GM13977 (cell line): ENCODE measurements at regions not wholly inside any gene's neighbourhood (a gene's known extent, or its start where the extent isn't known, plus 50 kb on each side); places are given as distances from the start of the nearest gene placed in this dataset.
"Not testable (repeated sequence)": the region's sequence is repeated elsewhere in the genome, so short reads cannot be mapped to it uniquely, and the experiment has no call there.

Experiments used
- DNase-seq: peaks from one replicate; pipeline ENCODE4 v3.0.0; 2012; ENCODE audit warnings: low spot score
- in situ Hi-C: fragments of 300-500 bp; cut with MboI; formaldehyde crosslinking; loops from one replicate; pipeline ENCODE4 v1.12.0; 2022; ENCODE audit warnings: low sequenced_read_pairs, low pct_unique_long_range_greater_than_20kb, mixed read lengths, inconsistent platforms; ENCODE audit not compliant: unreplicated experiment
- TF ChIP-seq, protein P1 (sequence below): IDR thresholded peaks from 2 replicates; pipeline ENCODE4 v1.5.1; 2012; ENCODE audit warnings: mild to moderate bottlenecking, control low read depth; ENCODE audit not compliant: insufficient read depth; ENCODE audit errors: extremely low read depth, missing control alignments

DNA sequence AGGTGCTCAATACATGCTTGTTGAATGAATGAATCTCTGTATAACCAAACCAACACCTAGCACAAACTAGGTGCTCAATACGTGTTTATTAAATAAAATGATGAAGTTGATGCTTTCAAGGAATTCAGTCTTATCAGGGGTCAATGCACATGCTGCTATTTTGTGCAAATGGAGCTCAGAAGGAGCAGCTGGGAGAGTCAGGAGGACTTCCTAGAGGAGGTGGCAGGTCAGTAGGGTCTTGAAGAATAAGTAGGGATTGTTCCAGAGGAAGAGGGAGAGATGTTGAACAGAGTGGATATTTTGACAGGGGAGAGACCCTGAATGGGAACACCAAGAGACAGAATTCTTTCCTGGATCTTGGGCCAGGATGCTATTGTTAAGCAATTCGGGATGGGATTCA lies 92.7 kb upstream of the LHX1 start:
- DNase-seq, result no peak
- TF ChIP-seq, protein P1, sequence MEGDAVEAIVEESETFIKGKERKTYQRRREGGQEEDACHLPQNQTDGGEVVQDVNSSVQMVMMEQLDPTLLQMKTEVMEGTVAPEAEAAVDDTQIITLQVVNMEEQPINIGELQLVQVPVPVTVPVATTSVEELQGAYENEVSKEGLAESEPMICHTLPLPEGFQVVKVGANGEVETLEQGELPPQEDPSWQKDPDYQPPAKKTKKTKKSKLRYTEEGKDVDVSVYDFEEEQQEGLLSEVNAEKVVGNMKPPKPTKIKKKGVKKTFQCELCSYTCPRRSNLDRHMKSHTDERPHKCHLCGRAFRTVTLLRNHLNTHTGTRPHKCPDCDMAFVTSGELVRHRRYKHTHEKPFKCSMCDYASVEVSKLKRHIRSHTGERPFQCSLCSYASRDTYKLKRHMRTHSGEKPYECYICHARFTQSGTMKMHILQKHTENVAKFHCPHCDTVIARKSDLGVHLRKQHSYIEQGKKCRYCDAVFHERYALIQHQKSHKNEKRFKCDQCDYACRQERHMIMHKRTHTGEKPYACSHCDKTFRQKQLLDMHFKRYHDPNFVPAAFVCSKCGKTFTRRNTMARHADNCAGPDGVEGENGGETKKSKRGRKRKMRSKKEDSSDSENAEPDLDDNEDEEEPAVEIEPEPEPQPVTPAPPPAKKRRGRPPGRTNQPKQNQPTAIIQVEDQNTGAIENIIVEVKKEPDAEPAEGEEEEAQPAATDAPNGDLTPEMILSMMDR, result no peak
- in situ Hi-C loops, result no loop called here

DNA sequence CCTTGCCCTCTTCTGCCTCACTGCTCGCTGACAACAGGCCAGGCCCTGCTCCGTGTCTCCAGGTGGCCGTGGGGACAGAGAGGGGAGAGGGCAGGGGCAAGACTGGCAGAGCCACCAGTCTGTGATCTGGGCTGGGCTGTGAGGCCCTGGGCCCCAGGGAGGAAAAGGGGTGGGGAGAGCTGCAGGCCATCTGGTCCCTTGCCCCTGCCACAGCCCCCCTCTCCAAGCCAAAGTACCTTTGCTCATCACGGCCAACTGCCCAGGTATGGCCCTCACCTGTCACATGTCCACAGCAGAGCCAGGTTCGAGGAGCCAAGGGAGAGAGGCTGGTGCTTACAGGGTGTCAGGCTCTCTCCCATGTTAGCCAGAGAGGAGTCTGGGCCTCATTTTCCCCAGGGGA lies 91.4 kb upstream of the LHX1 start:
- TF ChIP-seq, protein P1, result no peak
- in situ Hi-C loops, result no loop called here

GRCh38 chr17:36846410-36847292 lies 90.6 kb upstream of the LHX1 start:
- DNase-seq, result no peak
- in situ Hi-C loops, result no loop called here
- TF ChIP-seq, protein P1, result no peak

More for the DNA sequence above, 91.4 kb upstream of the LHX1 start:
- DNase-seq, result no peak

DNA sequence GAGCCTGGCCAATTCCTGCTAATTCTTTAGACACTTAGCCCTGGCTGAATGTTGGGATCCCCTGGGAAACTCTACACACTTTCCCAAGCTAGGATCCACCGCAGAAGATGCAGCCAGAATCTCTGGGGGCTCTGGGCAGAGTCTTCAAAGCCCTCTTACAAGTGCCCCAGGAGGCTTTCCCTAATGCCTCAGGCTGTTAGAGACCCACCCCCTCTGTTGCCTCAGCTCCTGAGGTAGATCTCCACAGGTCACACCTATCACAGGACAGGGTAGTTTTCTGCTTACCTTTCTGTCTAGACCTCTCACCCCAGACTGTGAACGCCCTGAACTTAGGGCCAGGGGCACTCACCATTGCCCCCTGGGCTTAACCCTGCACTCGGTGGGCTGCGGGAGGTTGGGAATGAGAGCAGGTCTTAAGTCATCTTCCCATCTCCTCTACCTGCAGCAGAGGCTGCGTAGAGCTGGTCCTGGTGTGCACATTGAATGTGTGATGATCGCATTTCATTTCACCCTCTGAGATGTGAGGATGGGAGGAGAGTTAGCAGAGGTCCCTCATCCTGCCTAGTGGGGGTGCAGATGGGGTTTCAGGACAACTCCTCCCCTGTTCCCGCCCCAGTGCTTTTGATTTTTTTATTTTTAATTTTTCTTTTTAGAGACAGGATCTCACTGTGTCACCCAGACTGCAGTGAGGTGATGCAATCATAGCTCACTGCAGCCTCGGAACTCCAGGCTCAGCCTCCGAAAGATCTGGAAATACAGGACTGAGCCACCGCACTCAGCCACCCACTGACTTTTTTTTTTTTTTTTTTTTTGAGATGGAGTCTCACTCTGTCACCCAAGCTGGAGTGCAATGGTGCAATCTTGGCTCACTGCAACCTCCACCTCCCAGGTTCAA lies 89.0 kb upstream of the LHX1 start:
- TF ChIP-seq, protein P1, result no peak
- no peak for DNase-seq
- in situ Hi-C loops, result no loop called here

DNA sequence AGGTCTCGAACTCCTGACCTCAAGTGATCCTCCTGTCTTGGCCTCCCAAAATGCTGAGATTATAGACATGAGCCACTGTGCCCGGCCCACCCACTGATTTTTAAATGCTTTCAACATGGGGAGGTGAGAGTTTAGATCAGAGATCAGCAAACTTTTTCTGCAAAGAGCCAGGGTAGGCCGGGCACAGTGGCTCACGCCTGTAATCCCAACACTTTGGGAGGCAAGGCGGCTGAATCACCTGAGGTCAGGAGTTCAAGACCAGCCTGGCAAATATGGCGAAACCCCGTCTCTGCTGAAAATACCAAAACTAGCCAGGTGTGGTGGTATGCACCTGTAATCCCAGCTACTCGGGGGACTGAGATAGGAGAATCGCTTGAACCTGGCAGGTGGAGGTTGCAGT lies 88.3 kb upstream of the LHX1 start:
- DNase-seq, in situ Hi-C loops: not testable (repeated sequence)

GRCh38 chr17:36849871-36850348 lies 87.4 kb upstream of the LHX1 start:
- DNase-seq, result peak; percentile 45
- TF ChIP-seq, protein P1, result no peak
- in situ Hi-C loops, result no loop called here
